ENCODE measurements at regions not wholly inside any gene's neighbourhood (a gene's known extent, or its start where the extent isn't known, plus 50 kb on each side); places are given as distances from the start of the nearest gene placed in this dataset.

GRCh38 chr7:46854958-46855473 is 726.9 kb downstream of the TNS3 start:
- no peaks in the 10 kb centered on the region for H3K4me1 ChIP-seq
- H3K9me3 ChIP-seq: no peaks in the 10 kb centered on the region
- H3K4me3 ChIP-seq: no peak overlapping the region
- H3K27me3 ChIP-seq: no peaks in the 10 kb centered on the region
- no peak for TF ChIP-seq CTCF (IDR thresholded peaks at IDR 0.05)
- TF ChIP-seq POLR2A (IDR thresholded peaks at IDR 0.05): no peak
- intact Hi-C loops (cut with DNase I; ENCODE audit: low total_unique reads): no loop called here
- no peak for DNase-seq
- no peaks in the 10 kb centered on the region for H3K36me3 ChIP-seq
- no peak overlapping the region for H3K27ac ChIP-seq

DNA sequence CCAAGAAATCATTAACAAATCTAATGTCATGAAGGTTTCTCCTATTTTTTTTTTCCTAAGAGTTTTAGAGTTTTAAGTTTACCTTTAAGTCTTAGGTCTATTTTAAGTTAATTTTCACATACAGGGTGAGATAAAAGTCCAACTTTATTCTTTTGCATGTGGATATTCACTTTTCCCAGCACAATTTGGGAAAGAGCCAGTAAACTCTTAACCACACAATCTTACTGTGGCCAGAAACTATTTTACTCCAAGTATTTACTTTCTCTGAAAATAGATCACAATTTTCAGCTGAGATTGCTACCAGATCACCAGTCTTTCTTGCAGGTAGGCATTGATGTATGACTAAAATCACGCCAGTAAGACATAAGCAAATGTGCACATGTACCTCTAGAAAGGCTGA is 728.5 kb downstream of the TNS3 start:
- no peak for DNase-seq
- Histone ChIP-seq H3K27ac (no peak overlapping the region), H3K4me3 (no peak overlapping the region), H3K27me3 (no peaks in the 10 kb centered on the region), H3K4me1 (no peaks in the 10 kb centered on the region), H3K9me3 (no peaks in the 10 kb centered on the region), H3K36me3 (no peaks in the 10 kb centered on the region)
- TF ChIP-seq CTCF (IDR thresholded peaks at IDR 0.05) (no peak), POLR2A (IDR thresholded peaks at IDR 0.05) (no peak)
- intact Hi-C loops (cut with DNase I; ENCODE audit: low total_unique reads): no loop called here

- H3K27ac ChIP-seq: no peak overlapping the region
- no peak for TF ChIP-seq POLR2A (IDR thresholded peaks at IDR 0.05)
- no peak for TF ChIP-seq CTCF (IDR thresholded peaks at IDR 0.05)
- H3K36me3 ChIP-seq: no peaks in the 10 kb centered on the region
- H3K4me1 ChIP-seq: no peaks in the 10 kb centered on the region
- intact Hi-C loops (cut with DNase I; ENCODE audit: low total_unique reads): no loop called here
- no peaks in the 10 kb centered on the region for H3K27me3 ChIP-seq
- H3K4me3 ChIP-seq: no peak overlapping the region
- DNase-seq: no peak
- H3K9me3 ChIP-seq: no peaks in the 10 kb centered on the region
Measured at GRCh38 chr7:46852795-46853194, 729.1 kb downstream of the TNS3 start.

DNA sequence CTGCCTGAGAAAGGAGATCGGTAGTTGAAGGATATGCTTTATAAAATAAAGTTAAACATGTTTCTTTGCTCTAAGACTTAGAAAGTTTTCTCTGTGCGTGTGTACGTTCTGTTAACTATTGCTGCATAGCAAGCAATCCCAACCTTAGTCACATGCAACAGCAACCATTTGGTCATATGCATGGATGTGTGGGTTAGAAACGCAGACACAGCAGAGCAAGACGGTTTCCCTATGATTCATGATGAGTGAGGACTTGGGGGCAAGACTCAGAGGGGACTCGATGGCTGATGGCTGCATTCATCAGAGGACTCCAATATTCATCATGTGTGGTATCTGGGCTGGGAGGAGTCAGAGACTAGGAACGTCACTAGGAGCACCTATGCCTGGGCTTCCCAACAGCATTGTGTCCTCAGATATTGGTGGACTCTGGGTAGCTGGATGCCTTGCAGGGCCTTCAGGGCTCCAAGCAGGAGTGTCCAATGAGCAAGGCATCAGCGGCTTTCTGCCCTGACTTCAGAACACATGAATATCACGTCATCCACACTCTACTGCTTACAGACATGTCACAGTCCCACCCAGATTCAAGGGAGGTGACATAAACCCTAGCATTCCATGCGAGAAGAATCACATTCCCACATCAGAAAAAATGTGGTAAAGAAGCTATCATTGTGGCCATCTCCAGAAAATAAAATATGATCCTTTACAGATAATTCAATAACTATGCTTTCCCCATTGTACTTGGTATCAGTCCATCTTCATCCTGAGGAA is 731.2 kb downstream of the TNS3 start:
- Histone ChIP-seq H3K36me3 (no peaks in the 10 kb centered on the region), H3K4me1 (no peaks in the 10 kb centered on the region), H3K9me3 (no peaks in the 10 kb centered on the region), H3K27ac (no peak overlapping the region), H3K27me3 (no peaks in the 10 kb centered on the region), H3K4me3 (no peak overlapping the region)
- intact Hi-C loops (cut with DNase I; ENCODE audit: low total_unique reads): no loop called here
- no peak for DNase-seq
- TF ChIP-seq POLR2A (IDR thresholded peaks at IDR 0.05): no peak
- no peak for TF ChIP-seq CTCF (IDR thresholded peaks at IDR 0.05)

- Histone ChIP-seq H3K27ac (no peak overlapping the region), H3K4me3 (no peak overlapping the region), H3K27me3 (no peaks in the 10 kb centered on the region), H3K36me3 (no peaks in the 10 kb centered on the region), H3K4me1 (no peaks in the 10 kb centered on the region), H3K9me3 (no peaks in the 10 kb centered on the region)
- no peak for DNase-seq
- intact Hi-C loops (cut with DNase I; ENCODE audit: low total_unique reads): no loop called here
- TF ChIP-seq CTCF (IDR thresholded peaks at IDR 0.05) (no peak), POLR2A (IDR thresholded peaks at IDR 0.05) (no peak)
Measured at GRCh38 chr7:46848944-46849343, 733.0 kb downstream of the TNS3 start.
